ENCODE measurements at regions not wholly inside any gene's neighbourhood (a gene's known extent, or its start where the extent isn't known, plus 50 kb on each side); places are given as distances from the start of the nearest gene placed in this dataset.

DNA sequence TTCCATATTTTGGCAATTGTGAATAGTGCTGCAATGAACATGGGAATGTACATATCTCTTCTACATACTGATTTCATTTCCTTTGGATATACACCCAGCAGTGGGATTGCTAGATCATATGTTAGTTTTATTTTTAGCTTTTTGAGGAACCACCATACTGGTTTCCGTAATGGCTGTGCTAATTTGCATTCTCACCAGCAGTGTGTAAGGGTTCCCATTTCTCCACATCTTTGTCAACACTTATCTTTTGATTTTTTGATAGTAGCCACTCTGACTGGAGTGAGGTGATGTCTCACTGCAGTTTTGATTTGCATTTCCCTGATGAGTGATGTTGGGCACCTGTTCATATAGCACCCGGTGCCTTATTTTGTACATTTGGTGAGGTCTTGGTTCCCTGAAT, 519.6 kb downstream of the REEP3 start:
- TF ChIP-seq, protein P1, sequence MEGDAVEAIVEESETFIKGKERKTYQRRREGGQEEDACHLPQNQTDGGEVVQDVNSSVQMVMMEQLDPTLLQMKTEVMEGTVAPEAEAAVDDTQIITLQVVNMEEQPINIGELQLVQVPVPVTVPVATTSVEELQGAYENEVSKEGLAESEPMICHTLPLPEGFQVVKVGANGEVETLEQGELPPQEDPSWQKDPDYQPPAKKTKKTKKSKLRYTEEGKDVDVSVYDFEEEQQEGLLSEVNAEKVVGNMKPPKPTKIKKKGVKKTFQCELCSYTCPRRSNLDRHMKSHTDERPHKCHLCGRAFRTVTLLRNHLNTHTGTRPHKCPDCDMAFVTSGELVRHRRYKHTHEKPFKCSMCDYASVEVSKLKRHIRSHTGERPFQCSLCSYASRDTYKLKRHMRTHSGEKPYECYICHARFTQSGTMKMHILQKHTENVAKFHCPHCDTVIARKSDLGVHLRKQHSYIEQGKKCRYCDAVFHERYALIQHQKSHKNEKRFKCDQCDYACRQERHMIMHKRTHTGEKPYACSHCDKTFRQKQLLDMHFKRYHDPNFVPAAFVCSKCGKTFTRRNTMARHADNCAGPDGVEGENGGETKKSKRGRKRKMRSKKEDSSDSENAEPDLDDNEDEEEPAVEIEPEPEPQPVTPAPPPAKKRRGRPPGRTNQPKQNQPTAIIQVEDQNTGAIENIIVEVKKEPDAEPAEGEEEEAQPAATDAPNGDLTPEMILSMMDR (IDR thresholded peaks at IDR 0.05): no peak
- no peak for TF ChIP-seq POLR2A (IDR thresholded peaks at IDR 0.05)
- TF ChIP-seq EP300 (IDR thresholded peaks at IDR 0.05): no peak
